ENCODE measurements at regions not wholly inside any gene's neighbourhood (a gene's known extent, or its start where the extent isn't known, plus 50 kb on each side); places are given as distances from the start of the nearest gene placed in this dataset.

GRCh38 chr3:72114773-72115172, 329.8 kb upstream of the PROK2 start:
- no peak overlapping the region for H3K4me3 ChIP-seq (ENCODE audit: severe bottlenecking)
- H3K27me3 ChIP-seq (ENCODE audit: insufficient read depth, poor library complexity, severe bottlenecking): no peaks in the 10 kb centered on the region
- H3K27ac ChIP-seq (ENCODE audit: poor library complexity, severe bottlenecking): no peak overlapping the region
- H3K36me3 ChIP-seq (ENCODE audit: low read depth): no peaks in the 10 kb centered on the region
- H3K9me3 ChIP-seq (ENCODE audit: severe bottlenecking): no peaks in the 10 kb centered on the region
- DNase-seq (ENCODE audit: low spot score): no peak
- no peaks in the 10 kb centered on the region for H3K4me1 ChIP-seq (ENCODE audit: insufficient read depth, poor library complexity, severe bottlenecking)
- TF ChIP-seq CTCF (IDR thresholded peaks at IDR 0.05; ENCODE audit: poor library complexity, severe bottlenecking): no peak
- no peak for ATAC-seq (ENCODE audit: low read depth)

GRCh38 chr3:72113964-72114363, 329.0 kb upstream of the PROK2 start:
- Histone ChIP-seq H3K4me3 (ENCODE audit: severe bottlenecking) (no peak overlapping the region), H3K27ac (ENCODE audit: poor library complexity, severe bottlenecking) (no peak overlapping the region), H3K9me3 (ENCODE audit: severe bottlenecking) (no peaks in the 10 kb centered on the region), H3K4me1 (ENCODE audit: insufficient read depth, poor library complexity, severe bottlenecking) (no peaks in the 10 kb centered on the region), H3K36me3 (ENCODE audit: low read depth) (no peaks in the 10 kb centered on the region), H3K27me3 (ENCODE audit: insufficient read depth, poor library complexity, severe bottlenecking) (no peaks in the 10 kb centered on the region)
- no peak for ATAC-seq (ENCODE audit: low read depth)
- no peak for DNase-seq (ENCODE audit: low spot score)
- no peak for TF ChIP-seq CTCF (IDR thresholded peaks at IDR 0.05; ENCODE audit: poor library complexity, severe bottlenecking)

- ATAC-seq (ENCODE audit: low read depth) (no peak), DNase-seq (ENCODE audit: low spot score) (no peak)
- H3K4me1 ChIP-seq (ENCODE audit: insufficient read depth, poor library complexity, severe bottlenecking): no peaks in the 10 kb centered on the region
- H3K4me3 ChIP-seq (ENCODE audit: severe bottlenecking): no peak overlapping the region
- TF ChIP-seq CTCF (IDR thresholded peaks at IDR 0.05; ENCODE audit: poor library complexity, severe bottlenecking): no peak
- no peaks in the 10 kb centered on the region for H3K27me3 ChIP-seq (ENCODE audit: insufficient read depth, poor library complexity, severe bottlenecking)
- H3K27ac ChIP-seq (ENCODE audit: poor library complexity, severe bottlenecking): no peak overlapping the region
- H3K36me3 ChIP-seq (ENCODE audit: low read depth): no peaks in the 10 kb centered on the region
- no peaks in the 10 kb centered on the region for H3K9me3 ChIP-seq (ENCODE audit: severe bottlenecking)
Observed at GRCh38 chr3:72113564-72113963, 328.6 kb upstream of the PROK2 start.

GRCh38 chr3:72112435-72112834, 327.5 kb upstream of the PROK2 start:
- H3K9me3 ChIP-seq (ENCODE audit: severe bottlenecking): no peaks in the 10 kb centered on the region
- no peak for TF ChIP-seq CTCF (IDR thresholded peaks at IDR 0.05; ENCODE audit: poor library complexity, severe bottlenecking)

GRCh38 chr3:72111265-72112205, 326.6 kb upstream of the PROK2 start:
- Histone ChIP-seq H3K27me3 (ENCODE audit: insufficient read depth, poor library complexity, severe bottlenecking) (no peaks in the 10 kb centered on the region), H3K4me1 (ENCODE audit: insufficient read depth, poor library complexity, severe bottlenecking) (no peaks in the 10 kb centered on the region), H3K27ac (ENCODE audit: poor library complexity, severe bottlenecking) (no peak overlapping the region), H3K36me3 (ENCODE audit: low read depth) (no peaks in the 10 kb centered on the region), H3K9me3 (ENCODE audit: severe bottlenecking) (no peaks in the 10 kb centered on the region), H3K4me3 (ENCODE audit: severe bottlenecking) (no peak overlapping the region)
- no peak for TF ChIP-seq CTCF (IDR thresholded peaks at IDR 0.05; ENCODE audit: poor library complexity, severe bottlenecking)
- no peak for DNase-seq (ENCODE audit: low spot score)
- ATAC-seq (ENCODE audit: low read depth): no peak

More at GRCh38 chr3:72112435-72112834, 327.5 kb upstream of the PROK2 start:
- Histone ChIP-seq H3K27ac (ENCODE audit: poor library complexity, severe bottlenecking) (no peak overlapping the region), H3K36me3 (ENCODE audit: low read depth) (no peaks in the 10 kb centered on the region), H3K4me3 (ENCODE audit: severe bottlenecking) (no peak overlapping the region), H3K4me1 (ENCODE audit: insufficient read depth, poor library complexity, severe bottlenecking) (no peaks in the 10 kb centered on the region), H3K27me3 (ENCODE audit: insufficient read depth, poor library complexity, severe bottlenecking) (no peaks in the 10 kb centered on the region)
- DNase-seq (ENCODE audit: low spot score): no peak
- ATAC-seq (ENCODE audit: low read depth): no peak
